ENCODE measurements at regions not wholly inside any gene's neighbourhood (a gene's known extent, or its start where the extent isn't known, plus 50 kb on each side); places are given as distances from the start of the nearest gene placed in this dataset.

DNA sequence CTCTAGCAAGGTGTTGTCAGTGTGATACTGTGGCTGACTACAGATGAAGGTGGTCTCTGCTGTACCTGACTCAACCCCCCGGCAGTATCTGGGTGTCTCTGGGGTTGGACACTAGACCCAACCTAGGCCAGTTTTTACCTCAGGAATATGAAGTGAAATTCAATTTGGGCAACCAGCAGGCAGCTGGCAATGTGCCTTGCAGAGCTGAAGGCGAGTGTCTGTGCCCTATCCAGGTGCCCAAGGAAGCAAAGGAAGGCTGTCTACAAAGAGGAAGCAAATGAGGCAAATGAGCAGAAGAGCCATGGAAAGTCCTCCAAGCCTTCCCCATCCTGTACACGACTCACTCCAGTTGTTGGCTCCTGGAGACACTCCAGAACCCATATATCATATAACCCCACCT lies 264.6 kb upstream of the AGAP1 start:
- TF ChIP-seq, protein P1, sequence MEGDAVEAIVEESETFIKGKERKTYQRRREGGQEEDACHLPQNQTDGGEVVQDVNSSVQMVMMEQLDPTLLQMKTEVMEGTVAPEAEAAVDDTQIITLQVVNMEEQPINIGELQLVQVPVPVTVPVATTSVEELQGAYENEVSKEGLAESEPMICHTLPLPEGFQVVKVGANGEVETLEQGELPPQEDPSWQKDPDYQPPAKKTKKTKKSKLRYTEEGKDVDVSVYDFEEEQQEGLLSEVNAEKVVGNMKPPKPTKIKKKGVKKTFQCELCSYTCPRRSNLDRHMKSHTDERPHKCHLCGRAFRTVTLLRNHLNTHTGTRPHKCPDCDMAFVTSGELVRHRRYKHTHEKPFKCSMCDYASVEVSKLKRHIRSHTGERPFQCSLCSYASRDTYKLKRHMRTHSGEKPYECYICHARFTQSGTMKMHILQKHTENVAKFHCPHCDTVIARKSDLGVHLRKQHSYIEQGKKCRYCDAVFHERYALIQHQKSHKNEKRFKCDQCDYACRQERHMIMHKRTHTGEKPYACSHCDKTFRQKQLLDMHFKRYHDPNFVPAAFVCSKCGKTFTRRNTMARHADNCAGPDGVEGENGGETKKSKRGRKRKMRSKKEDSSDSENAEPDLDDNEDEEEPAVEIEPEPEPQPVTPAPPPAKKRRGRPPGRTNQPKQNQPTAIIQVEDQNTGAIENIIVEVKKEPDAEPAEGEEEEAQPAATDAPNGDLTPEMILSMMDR (IDR thresholded peaks at IDR 0.05; ENCODE audit: low read length) = no peak
- no peak for TF ChIP-seq EZH2 (optimal IDR thresholded peaks at IDR 0.05; ENCODE audit: low read depth, low read length)
- no peak for TF ChIP-seq EZH2phosphoT487 (IDR thresholded peaks at IDR 0.05; ENCODE audit: low read length)

Data from MM.1S (cell line).